Neuron (in vitro differentiated cells): ENCODE measurements at regions not wholly inside any gene's neighbourhood (a gene's known extent, or its start where the extent isn't known, plus 50 kb on each side); places are given as distances from the start of the nearest gene placed in this dataset.

Experiments used
- H2AFZ ChIP-seq: one replicate; pipeline ENCODE4 v1.6.1; 2013; ENCODE audit warnings: low read depth, mild to moderate bottlenecking, inconsistent platforms, low read length, moderate library complexity
- H3K27me3 ChIP-seq: one replicate; pipeline ENCODE4 v1.6.1; 2013; ENCODE audit warnings: low read length; ENCODE audit not compliant: insufficient read depth
- H3K36me3 ChIP-seq: one replicate; pipeline ENCODE4 v1.6.1; 2013; ENCODE audit warnings: low read length; ENCODE audit not compliant: insufficient read depth
- H3K4me1 ChIP-seq: one replicate; pipeline ENCODE4 v1.6.1; 2013; ENCODE audit warnings: low read length; ENCODE audit not compliant: insufficient read depth
- H3K4me3 ChIP-seq: 2 replicates; pipeline ENCODE4 v1.5.1; 2013; ENCODE audit warnings: mild to moderate bottlenecking, low read length, moderate library complexity
- H3K9me3 ChIP-seq: one replicate; pipeline ENCODE4 v1.6.1; 2013; ENCODE audit warnings: low read length

DNA sequence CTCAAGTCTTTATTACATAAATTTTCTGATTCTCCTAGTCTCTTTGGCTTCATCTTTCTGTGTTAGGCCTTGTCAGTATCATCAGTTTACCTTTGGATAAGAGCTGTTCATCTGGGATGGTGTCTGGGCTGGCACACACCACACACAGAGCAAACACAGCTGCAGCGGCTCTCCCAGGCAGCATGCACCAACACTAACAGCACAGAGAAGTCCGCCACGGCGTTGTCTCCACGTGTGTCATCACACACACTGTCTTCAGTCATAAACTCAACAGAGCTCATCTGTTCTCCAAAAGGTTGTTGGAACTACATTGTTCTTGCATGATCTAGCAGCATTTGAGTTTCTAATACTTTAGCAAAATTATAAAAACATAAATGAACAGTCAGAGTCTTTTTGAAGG lies 851.9 kb upstream of the FRG1 start:
- no peaks in the 10 kb centered on the region for H3K36me3 ChIP-seq
- H3K9me3 ChIP-seq = no peaks in the 10 kb centered on the region

DNA sequence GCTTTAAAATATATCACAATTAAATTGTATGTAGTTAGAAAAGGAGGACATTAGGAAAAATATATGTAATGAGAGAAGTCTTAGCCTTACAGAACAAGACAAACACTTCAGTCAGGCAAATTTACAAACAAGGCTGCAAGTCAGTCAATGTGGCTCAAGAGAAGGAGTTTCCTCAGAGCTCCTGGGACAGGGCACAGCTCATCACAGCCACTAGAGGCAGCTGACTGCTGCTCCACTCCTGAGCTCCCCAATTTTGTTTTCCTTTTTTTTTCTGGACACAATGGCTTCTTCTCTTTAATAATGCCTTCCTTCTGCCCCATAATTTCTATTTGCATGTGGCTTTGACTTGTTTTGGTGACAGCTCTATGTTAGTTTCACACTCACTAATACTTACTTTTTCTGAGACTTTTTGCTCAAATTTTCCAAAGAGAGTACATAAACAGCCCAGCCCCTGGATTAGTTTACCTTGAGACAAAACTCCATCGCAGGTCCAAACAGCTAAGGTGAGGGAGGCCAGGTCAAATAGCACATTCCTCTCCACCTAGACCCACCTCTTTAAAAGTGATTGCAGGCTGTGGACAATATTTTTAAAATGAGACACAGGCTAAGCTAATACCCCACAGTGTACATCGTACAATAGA lies 850.4 kb upstream of the FRG1 start:
- Histone ChIP-seq H3K4me1 (no peaks in the 10 kb centered on the region), H3K36me3 (no peaks in the 10 kb centered on the region), H3K9me3 (no peaks in the 10 kb centered on the region), H3K27me3 (no peaks in the 10 kb centered on the region), H2AFZ (no peak overlapping the region), H3K4me3 (no peak overlapping the region)

More for the DNA sequence above, 851.9 kb upstream of the FRG1 start:
- Histone ChIP-seq H3K27me3 (no peaks in the 10 kb centered on the region), H2AFZ (no peak overlapping the region), H3K4me1 (no peaks in the 10 kb centered on the region), H3K4me3 (no peak overlapping the region)

DNA sequence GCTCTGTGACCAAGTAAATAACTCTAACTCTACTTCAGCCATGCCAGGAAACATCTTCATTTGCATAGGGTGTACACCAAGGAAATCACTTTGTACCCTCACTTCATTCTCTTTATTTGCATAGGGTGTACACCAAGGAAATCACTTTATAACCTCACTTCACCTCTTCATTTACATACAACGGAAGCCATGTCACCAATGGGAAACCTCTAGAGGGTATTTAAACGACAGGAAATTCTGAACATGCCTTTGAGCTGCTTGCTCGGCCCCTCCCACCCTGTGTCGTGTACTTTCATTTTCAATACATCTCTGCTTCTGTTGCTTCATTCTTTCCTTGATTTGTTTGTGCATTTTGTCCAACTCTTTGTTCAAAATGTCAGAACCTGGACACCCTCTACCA lies 848.1 kb upstream of the FRG1 start:
- H3K4me3 ChIP-seq = no peak overlapping the region
- H3K27me3 ChIP-seq = no peaks in the 10 kb centered on the region
- no peak overlapping the region for H2AFZ ChIP-seq
- H3K36me3 ChIP-seq = no peaks in the 10 kb centered on the region
- H3K4me1 ChIP-seq = no peaks in the 10 kb centered on the region
- no peaks in the 10 kb centered on the region for H3K9me3 ChIP-seq

DNA sequence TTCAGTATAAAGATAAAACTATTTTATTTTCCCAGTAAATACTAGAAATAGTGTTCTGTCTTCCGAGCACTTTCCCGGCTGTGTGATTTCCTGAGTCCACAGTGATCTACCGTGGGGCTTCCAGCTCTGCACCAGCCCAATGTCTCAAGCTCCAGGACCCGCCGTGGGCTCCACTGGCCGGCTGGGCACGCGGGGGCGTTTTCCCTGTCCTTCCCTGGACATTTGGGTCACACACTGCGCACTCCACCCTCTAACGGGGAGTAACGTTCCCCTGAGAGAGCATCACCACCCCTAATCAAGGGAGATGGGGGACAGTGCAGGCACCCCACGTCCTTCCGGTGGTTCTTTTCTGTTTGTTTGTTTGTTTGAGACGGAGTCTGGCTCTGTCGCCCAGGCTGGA lies 844.6 kb upstream of the FRG1 start:
- H3K9me3 ChIP-seq = no peaks in the 10 kb centered on the region
- no peak overlapping the region for H2AFZ ChIP-seq
- H3K36me3 ChIP-seq = no peaks in the 10 kb centered on the region
- no peaks in the 10 kb centered on the region for H3K4me1 ChIP-seq
- H3K27me3 ChIP-seq = no peaks in the 10 kb centered on the region
- H3K4me3 ChIP-seq = no peak overlapping the region

DNA sequence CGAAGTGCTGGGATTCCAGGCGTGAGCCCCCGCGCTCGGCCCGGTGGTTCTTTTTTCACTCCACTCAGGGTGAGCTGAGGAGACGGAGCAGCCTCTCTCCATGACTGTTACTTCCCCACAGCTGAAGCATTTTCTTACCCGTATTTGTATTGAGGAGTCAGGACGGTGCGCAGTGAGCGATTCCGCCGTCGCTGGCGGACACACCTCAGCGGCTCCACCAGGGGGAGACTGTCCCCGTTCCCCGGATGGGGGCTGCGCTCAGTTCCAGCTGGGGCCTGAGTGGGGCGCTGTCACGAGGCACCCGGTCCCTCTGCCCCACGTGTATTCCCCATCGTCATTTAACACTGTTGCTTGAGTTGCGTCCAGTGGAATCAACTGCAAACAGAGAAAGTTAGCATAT lies 844.0 kb upstream of the FRG1 start:
- no peak overlapping the region for H3K4me3 ChIP-seq
- H2AFZ ChIP-seq = no peak overlapping the region
- H3K9me3 ChIP-seq = no peaks in the 10 kb centered on the region
- no peaks in the 10 kb centered on the region for H3K36me3 ChIP-seq
- no peaks in the 10 kb centered on the region for H3K27me3 ChIP-seq
- H3K4me1 ChIP-seq = no peaks in the 10 kb centered on the region

DNA sequence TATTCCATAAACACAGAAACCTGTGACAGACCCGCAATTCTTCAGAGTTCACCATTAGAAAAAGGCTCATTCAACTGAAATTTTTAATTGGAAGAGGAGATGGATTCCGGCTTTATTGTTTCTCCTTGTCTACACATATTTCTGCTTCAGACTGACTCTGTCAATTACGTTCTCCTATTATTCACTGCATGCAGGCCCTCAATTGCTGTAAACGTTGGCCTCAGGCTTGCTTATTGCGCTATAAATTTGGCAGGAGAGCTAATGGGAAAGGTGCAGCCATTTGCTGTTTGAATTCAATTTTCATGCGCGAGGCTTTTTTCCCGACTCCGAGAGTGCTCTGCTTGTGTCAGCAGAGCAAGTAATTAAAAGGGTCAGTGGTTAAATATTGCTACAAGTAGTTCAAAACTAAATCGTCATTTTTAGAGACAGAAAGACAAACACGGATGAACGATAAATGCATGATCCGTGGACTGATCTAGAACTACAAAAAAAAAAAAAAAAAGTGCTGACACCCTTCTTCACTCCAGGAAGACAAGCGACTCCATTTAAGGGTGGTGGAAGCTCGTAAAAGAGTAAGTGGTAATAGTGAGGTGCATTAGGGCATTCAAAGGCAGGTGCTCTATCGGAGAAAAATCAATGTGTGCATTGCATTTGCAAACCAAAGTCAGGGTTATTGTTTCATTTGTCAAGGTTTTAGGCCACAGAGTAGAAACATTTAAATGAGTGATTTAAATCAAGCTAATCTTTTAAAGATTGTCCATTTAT lies 841.6 kb upstream of the FRG1 start:
- Histone ChIP-seq H3K4me3 (no peak overlapping the region), H2AFZ (no peak overlapping the region), H3K27me3 (no peaks in the 10 kb centered on the region), H3K9me3 (no peaks in the 10 kb centered on the region), H3K4me1 (no peaks in the 10 kb centered on the region), H3K36me3 (no peaks in the 10 kb centered on the region)

DNA sequence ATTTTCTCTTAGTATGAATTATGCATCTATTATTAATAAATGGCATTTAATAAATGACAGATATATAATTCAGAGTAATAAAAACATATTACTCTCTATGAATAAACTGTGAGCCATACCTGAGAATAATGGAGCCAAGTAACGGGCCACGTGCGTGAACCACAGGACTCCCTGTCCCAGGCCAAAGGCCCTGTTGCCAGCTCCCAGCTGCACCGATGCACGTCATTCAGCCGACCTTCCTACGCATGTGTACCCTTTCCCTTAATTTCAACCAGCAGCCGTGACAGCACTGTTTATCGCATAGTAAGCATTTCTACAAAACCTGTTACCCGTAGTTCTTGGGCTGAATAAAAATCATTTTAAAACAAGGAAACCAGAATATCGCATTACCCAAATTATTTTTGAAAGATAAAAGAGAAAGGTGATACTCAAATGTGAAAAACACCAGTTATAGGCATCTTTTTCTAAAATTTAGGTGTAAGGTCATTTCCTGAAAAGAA lies 827.2 kb upstream of the FRG1 start:
- Histone ChIP-seq H3K9me3 (no peaks in the 10 kb centered on the region), H3K4me3 (no peak overlapping the region), H3K36me3 (no peaks in the 10 kb centered on the region)

DNA sequence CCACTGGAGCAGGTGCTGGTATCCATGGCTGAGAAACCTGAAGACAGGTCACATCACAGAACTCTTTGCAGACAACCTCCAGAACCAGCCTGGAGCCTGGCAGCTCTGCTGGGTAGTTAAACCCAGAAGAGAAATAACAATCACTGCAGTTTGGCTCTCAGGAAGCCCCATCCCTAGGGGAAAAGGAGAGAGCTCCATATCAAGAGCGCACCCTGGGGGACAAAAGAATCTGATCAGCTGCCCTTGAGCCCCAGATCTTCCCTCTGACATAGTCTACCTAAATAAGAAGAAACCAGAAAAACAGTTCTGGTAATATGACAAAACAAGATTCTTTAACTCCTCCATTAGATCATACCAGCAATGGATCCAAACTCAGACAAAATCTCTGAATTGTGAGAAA lies 823.2 kb upstream of the FRG1 start:
- Histone ChIP-seq H3K27me3 (no peaks in the 10 kb centered on the region), H2AFZ (no peak overlapping the region), H3K4me3 (no peak overlapping the region), H3K9me3 (no peaks in the 10 kb centered on the region), H3K4me1 (no peaks in the 10 kb centered on the region), H3K36me3 (no peaks in the 10 kb centered on the region)

More for the DNA sequence above, 827.2 kb upstream of the FRG1 start:
- no peaks in the 10 kb centered on the region for H3K27me3 ChIP-seq
- no peak overlapping the region for H2AFZ ChIP-seq
- H3K4me1 ChIP-seq = no peaks in the 10 kb centered on the region

DNA sequence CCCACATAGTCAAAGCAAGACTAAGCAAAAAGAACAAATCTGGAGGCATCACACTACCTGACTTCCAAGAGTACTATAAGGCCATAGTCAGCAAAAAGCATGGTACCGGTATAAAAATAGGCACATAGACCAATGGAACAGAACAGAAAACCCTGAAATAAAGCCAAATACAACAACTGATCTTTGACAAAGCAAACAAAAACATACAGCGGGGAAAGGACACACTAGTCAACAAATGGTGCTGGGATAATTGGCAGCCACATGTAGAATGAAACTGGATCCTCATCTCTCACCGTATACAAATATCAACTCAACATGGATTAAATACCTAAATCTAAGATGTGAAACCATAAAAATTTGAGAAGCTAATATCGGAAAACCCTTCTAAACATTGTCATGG lies 819.3 kb upstream of the FRG1 start:
- H2AFZ ChIP-seq = no peak overlapping the region
- no peaks in the 10 kb centered on the region for H3K27me3 ChIP-seq
- no peaks in the 10 kb centered on the region for H3K4me1 ChIP-seq
- H3K4me3 ChIP-seq = no peak overlapping the region
- H3K9me3 ChIP-seq = no peaks in the 10 kb centered on the region
- no peaks in the 10 kb centered on the region for H3K36me3 ChIP-seq

DNA sequence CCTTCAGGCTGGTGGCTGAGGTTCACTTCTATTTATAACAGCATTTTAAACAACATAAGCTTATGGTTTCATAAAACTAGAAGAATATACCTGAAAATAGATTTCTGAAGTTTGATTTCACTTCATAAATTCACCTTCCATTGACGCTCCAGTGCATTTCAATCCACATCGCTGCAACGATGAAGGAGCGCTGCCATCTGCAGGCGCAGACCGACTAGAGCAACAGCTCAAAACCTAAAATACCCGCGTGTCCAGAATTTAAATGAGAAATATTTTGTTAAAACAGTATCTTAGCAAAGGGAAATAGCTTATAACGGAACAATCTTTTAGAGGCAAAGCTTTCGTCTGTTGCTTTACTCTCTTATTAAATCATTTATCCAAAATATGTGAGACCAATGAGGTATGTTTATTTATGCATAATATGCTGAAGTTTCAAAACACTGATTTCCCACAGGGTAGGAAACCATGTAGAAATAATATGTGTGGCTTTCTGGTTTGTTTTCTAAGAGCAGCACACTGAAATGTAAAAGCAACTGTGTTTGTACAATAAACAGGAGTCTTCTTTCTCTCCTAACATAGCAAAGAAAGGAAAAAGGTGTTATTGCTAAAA lies 816.4 kb upstream of the FRG1 start:
- Histone ChIP-seq H3K4me1 (no peaks in the 10 kb centered on the region), H3K36me3 (no peaks in the 10 kb centered on the region), H3K4me3 (no peak overlapping the region), H2AFZ (no peak overlapping the region), H3K9me3 (no peaks in the 10 kb centered on the region), H3K27me3 (no peaks in the 10 kb centered on the region)

DNA sequence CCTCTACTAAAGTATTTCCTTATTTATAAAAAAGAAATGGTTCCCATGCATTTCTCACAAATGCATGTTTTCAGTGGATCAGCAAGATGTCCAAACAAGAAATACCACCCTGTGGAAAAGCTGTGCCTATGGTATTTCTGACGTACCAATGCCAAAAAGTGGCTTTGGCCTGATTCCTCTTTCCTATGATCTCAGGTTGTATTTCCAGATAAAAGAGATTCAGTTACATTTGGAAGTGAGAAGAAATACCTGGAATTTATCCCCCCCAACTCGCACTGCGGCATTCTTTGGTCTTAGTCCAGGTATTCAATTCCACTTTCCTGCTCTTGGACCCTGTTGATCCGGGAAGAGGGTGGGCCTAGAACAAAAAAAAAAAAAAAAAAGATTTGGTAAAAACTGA lies 815.9 kb upstream of the FRG1 start:
- Histone ChIP-seq H3K36me3 (no peaks in the 10 kb centered on the region), H2AFZ (no peak overlapping the region), H3K27me3 (no peaks in the 10 kb centered on the region), H3K4me3 (no peak overlapping the region), H3K9me3 (no peaks in the 10 kb centered on the region), H3K4me1 (no peaks in the 10 kb centered on the region)

DNA sequence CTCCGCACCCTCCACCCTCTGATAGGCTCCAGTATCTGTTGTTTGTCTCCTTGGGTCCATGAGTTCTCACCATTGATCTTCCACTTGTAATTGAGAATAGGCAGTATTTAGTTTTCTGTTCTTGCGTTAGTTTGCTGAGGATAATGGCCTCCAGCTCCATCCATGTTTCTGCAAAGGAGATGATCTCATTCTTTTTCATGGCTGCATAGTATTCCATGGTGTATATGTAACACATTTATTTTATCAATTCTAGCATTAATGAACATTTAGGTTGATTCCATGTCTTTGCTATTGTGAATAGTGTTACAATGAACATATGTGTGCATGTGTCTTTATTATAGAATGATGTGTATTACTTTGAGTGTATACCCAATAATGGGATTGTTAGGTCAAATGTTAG lies 814.6 kb upstream of the FRG1 start:
- H3K36me3 ChIP-seq = no peaks in the 10 kb centered on the region
- no peaks in the 10 kb centered on the region for H3K4me1 ChIP-seq
- H2AFZ ChIP-seq = no peak overlapping the region
- no peaks in the 10 kb centered on the region for H3K27me3 ChIP-seq
- H3K9me3 ChIP-seq = no peaks in the 10 kb centered on the region
- H3K4me3 ChIP-seq = no peak overlapping the region

DNA sequence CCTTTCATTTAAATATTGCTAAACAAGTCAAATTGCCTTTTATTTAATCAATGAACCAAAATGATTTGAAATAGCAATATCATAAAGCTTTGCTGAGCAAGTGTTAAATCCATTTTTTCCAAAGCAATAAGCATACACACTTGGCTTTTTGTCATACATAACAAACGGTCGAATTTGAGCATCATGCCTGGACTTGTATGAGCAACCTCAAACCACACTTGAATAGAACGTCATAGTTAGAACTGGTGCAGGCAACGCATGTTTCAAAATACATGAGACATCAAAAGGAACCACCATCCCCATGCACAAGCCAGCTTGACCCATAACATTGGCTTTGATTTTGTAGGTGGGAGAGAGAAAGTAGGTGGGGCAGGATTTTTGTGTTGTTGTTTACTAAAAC lies 812.3 kb upstream of the FRG1 start:
- Histone ChIP-seq H3K27me3 (no peaks in the 10 kb centered on the region), H2AFZ (no peak overlapping the region), H3K9me3 (no peaks in the 10 kb centered on the region), H3K4me3 (no peak overlapping the region), H3K4me1 (no peaks in the 10 kb centered on the region), H3K36me3 (no peaks in the 10 kb centered on the region)
